Naive thymus-derived CD4-positive, alpha-beta T cell (primary cell): ENCODE measurements at regions not wholly inside any gene's neighbourhood (a gene's known extent, or its start where the extent isn't known, plus 50 kb on each side); places are given as distances from the start of the nearest gene placed in this dataset.

Experiments used
- ATAC-seq: fragments of 150-1000 bp; cut with Tn5 transposase; 2 replicates; pipeline ENCODE4 v1.10.0; 2021; ENCODE audit warnings: mild to moderate bottlenecking, moderate library complexity
- CTCF ChIA-PET: fragments of 350-600 bp; sonication (Branson Sonifier 250); formaldehyde crosslinking; loops from one replicate; lab custom pipeline; 2021; ENCODE audit warnings: antibody characterized with exemption; lab: Charles Lee
- POLR2A ChIA-PET: fragments of 350-600 bp; sonication (Branson Sonifier 250); formaldehyde crosslinking; loops from one replicate; lab custom pipeline; 2021; ENCODE audit warnings: antibody characterized with exemption, inconsistent platforms; lab: Charles Lee
- DNase-seq, 9 donors: peaks; one replicate each; pipeline versions ENCODE4 v3.0.0 to v3.0.0-alpha.2; 2020 to 2022; ENCODE audit warnings: mixed read lengths in 1 of 9
- H3K27ac ChIP-seq: one replicate; pipeline ENCODE4 v1.7.0; 2013; ENCODE audit warnings: mild to moderate bottlenecking, low read depth, low read length, moderate library complexity
- H3K27me3 ChIP-seq, 2 donors: one replicate each; pipeline ENCODE4 v1.7.0; 2013; ENCODE audit warnings: low read length in 2 of 2, mild to moderate bottlenecking in 2 of 2, moderate library complexity in 2 of 2; ENCODE audit not compliant: control insufficient read depth in 2 of 2, insufficient read depth in 2 of 2
- H3K36me3 ChIP-seq, 3 experiments: 1 replicate in 2 of 3; 2 replicates in 1 of 3; pipeline ENCODE4 v1.7.0; 2013; ENCODE audit warnings: low read length in 3 of 3, mild to moderate bottlenecking in 3 of 3, moderate library complexity in 1 of 3; ENCODE audit not compliant: insufficient read depth in 3 of 3, control insufficient read depth in 2 of 3
- H3K4me1 ChIP-seq, 2 donors: one replicate each; pipeline ENCODE4 v1.7.0; 2013; ENCODE audit warnings: low read length in 2 of 2, mild to moderate bottlenecking in 2 of 2, moderate library complexity in 1 of 2; ENCODE audit not compliant: control insufficient read depth in 2 of 2, insufficient read depth in 2 of 2
- H3K4me3 ChIP-seq: 2 replicates; pipeline ENCODE4 v1.7.0; 2013; ENCODE audit warnings: mild to moderate bottlenecking, low read length
- H3K9me3 ChIP-seq, 3 experiments: 1 replicate in 2 of 3; 2 replicates in 1 of 3; pipeline ENCODE4 v1.7.0; 2013; ENCODE audit warnings: low read length in 3 of 3; ENCODE audit not compliant: control insufficient read depth in 2 of 3
- H3K27ac Mint-ChIP-seq, 9 donors: one replicate each; pipeline ENCODE4 v1.8.0; 2020 to 2022; ENCODE audit warnings: mixed read lengths in 9 of 9, mild to moderate bottlenecking in 8 of 9, moderate library complexity in 5 of 9, inconsistent platforms in 2 of 9
- H3K27me3 Mint-ChIP-seq, 5 donors: one replicate each; pipeline ENCODE4 v1.8.0; 2021 to 2022; ENCODE audit warnings: mixed read lengths in 5 of 5, mild to moderate bottlenecking in 1 of 5
- H3K36me3 Mint-ChIP-seq, 5 donors: one replicate each; pipeline ENCODE4 v1.8.0; 2020 to 2022; ENCODE audit warnings: mixed read lengths in 5 of 5, mild to moderate bottlenecking in 3 of 5, inconsistent platforms in 1 of 5
- H3K4me1 Mint-ChIP-seq, 7 donors: one replicate each; pipeline ENCODE4 v1.8.0; 2020 to 2022; ENCODE audit warnings: mixed read lengths in 7 of 7, mild to moderate bottlenecking in 3 of 7, inconsistent platforms in 1 of 7
- H3K4me3 Mint-ChIP-seq, 10 donors: one replicate each; pipeline ENCODE4 v1.8.0; 2020 to 2022; ENCODE audit warnings: mild to moderate bottlenecking in 10 of 10, mixed read lengths in 10 of 10, moderate library complexity in 6 of 10, inconsistent platforms in 2 of 10
- H3K9me3 Mint-ChIP-seq, 11 donors: one replicate each; pipeline ENCODE4 v1.8.0; 2020 to 2022; ENCODE audit warnings: mixed read lengths in 11 of 11, mild to moderate bottlenecking in 4 of 11, inconsistent platforms in 1 of 11, moderate library complexity in 1 of 11
- intact Hi-C, 2 donors: fragments of 100-400 bp; cut with micrococcal nuclease; formaldehyde crosslinking; loops; one replicate each; pipeline ENCODE4 v1.15.1; 2023

DNA sequence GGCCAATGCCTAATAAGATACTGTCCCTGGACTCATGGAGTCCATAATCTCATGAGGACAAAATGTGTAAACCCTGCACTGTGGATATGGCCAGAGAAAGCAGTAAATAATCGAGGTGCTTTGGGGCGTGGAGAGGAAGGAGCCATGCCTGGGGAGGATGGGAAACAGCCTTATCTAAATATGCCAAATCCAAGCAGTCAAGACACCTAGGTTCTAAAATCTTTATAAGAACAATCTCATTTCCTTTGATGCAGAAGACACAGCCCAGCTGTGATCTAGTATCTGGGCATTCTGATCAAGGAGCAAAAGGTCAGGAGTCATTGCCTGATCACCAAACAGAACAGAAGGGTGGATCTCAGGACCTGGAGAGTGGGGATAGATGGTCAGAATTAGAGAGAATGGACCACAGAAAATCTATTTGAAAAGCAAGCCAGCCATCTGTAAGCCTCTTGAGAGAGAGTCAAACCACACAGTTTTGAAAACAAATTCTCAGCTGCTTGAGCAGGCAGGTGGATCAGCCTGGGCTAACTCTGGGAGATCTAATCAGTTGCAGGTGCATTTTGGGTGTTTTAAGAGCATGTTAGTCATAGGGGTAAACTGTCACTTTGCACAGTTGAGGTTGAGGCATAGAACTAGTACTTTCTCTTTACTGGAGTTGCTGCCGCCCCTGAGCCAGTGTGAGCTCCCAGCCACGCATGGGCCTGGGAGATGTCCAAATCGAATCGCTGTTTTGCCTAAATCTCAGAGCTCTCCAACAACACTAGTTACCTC lies 130.8 kb upstream of the TNFAIP3 start:
- DNase-seq (peak in 4 of 9 donors; percentile 18 to 27 (median 24)), ATAC-seq (peak; percentile 70)
- no peaks in the 10 kb centered on the region for H3K36me3 ChIP-seq
- H3K27ac Mint-ChIP-seq = peak overlapping the region in 8 of 9 donors; percentile 20 to 91 (median 78)
- peaks cover 0 to 12% (median 2%) of the 10 kb centered on the region in 5 donors for H3K27me3 Mint-ChIP-seq
- no peak overlapping the region for H3K27ac ChIP-seq
- peaks cover 6 to 27% (median 9%) of the 10 kb centered on the region in 7 donors for H3K4me1 Mint-ChIP-seq
- H3K36me3 Mint-ChIP-seq = peaks cover 0 to 3% (median 0%) of the 10 kb centered on the region in 5 donors
- no peak overlapping the region for H3K4me3 ChIP-seq
- POLR2A ChIA-PET = no interaction called here
- peak overlapping the region in 2 of 10 donors; percentile 33 to 46 for H3K4me3 Mint-ChIP-seq
- CTCF ChIA-PET = interaction anchor here (0.6 kb wide), 1 partner anchor 772 kb away, joined by 3 read pairs; no protein-coding TSS in a partner anchor
- no peaks in the 10 kb centered on the region for H3K9me3 ChIP-seq
- intact Hi-C loops = loop anchor here in 1 of 2 donors (2.0 kb wide), 2 partner anchors 19 to 33 kb away; no protein-coding TSS in a partner anchor
- peaks cover 3 to 7% of the 10 kb centered on the region in 2 donors for H3K4me1 ChIP-seq
- no peaks in the 10 kb centered on the region for H3K27me3 ChIP-seq
- H3K9me3 Mint-ChIP-seq = no peaks in the 10 kb centered on the region

GRCh38 chr6:137736911-137737310 lies 130.1 kb upstream of the TNFAIP3 start:
- intact Hi-C loops = loop anchor here in 1 of 2 donors (2.0 kb wide), 2 partner anchors 20 to 32 kb away; no protein-coding TSS in a partner anchor
- POLR2A ChIA-PET = no interaction called here
- no peak overlapping the region for H3K27ac ChIP-seq
- H3K36me3 ChIP-seq = no peaks in the 10 kb centered on the region
- H3K27me3 ChIP-seq = no peaks in the 10 kb centered on the region
- peaks cover 0 to 3% (median 0%) of the 10 kb centered on the region in 5 donors for H3K36me3 Mint-ChIP-seq
- CTCF ChIA-PET = no interaction called here
- no peak for ATAC-seq
- DNase-seq = no peak
- H3K9me3 Mint-ChIP-seq = no peaks in the 10 kb centered on the region
- H3K4me1 Mint-ChIP-seq = peaks cover 6 to 27% (median 9%) of the 10 kb centered on the region in 7 donors
- peaks cover 3 to 7% of the 10 kb centered on the region in 2 donors for H3K4me1 ChIP-seq
- H3K9me3 ChIP-seq = no peaks in the 10 kb centered on the region
- peaks cover 0 to 12% (median 2%) of the 10 kb centered on the region in 5 donors for H3K27me3 Mint-ChIP-seq
- peak overlapping the region in 3 of 9 donors; percentile 66 to 79 (median 77) for H3K27ac Mint-ChIP-seq
- H3K4me3 Mint-ChIP-seq = peak overlapping the region in 1 of 10 donors; percentile 33
- H3K4me3 ChIP-seq = no peak overlapping the region

DNA sequence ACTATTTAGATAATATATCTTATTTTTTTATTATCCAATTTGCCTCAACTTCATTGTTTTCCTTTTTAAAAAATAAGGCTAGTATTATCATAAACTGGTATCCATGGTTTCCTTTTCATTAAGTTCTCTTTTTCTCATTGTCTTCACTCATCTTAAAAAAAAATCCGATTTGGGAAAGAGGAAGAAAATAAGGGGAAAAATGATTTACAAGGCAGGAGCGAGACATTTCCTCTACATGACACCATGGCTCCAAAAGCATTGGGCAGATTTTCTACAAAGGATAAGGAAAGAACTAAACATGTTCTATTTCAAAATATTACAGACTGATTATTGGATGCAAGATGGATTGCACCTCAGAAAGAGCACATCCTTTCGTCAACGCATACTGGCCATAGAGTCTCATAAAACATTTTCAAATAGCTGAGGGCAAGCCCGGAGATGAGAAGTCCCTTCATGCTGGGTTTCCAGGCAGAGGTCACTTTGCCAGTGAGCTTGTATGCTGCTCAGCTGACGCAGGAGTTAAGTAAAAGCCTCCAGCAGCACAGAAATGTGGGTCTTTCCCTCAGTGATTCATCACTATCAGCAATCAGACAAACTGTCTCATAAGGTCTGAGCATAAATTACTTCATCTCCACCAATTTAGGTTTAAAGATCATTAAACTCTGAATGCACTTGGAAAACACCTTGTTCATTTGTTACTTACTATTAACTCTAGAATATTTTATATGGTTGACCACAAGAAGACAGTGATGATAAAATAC lies 129.0 kb upstream of the TNFAIP3 start:
- intact Hi-C loops = loop anchor here in 1 of 2 donors (2.0 kb wide), 2 partner anchors 21 to 31 kb away; no protein-coding TSS in a partner anchor
- Mint-ChIP-seq H3K9me3 (peaks cover 0 to under 1% (median 0%) of the 10 kb centered on the region in 11 donors), H3K27ac (peak overlapping the region in 3 of 9 donors; percentile 6 to 29 (median 7)), H3K27me3 (peaks cover 0 to 8% (median 0%) of the 10 kb centered on the region in 5 donors), H3K4me3 (no peak overlapping the region), H3K4me1 (peaks cover 6 to 27% (median 9%) of the 10 kb centered on the region in 7 donors), H3K36me3 (peaks cover 0 to 2% (median 0%) of the 10 kb centered on the region in 5 donors)
- H3K27me3 ChIP-seq = no peaks in the 10 kb centered on the region
- H3K27ac ChIP-seq = no peak overlapping the region
- no peak for ATAC-seq
- no peaks in the 10 kb centered on the region for H3K36me3 ChIP-seq
- ChIA-PET POLR2A (no interaction called here), CTCF (no interaction called here)
- no peak for DNase-seq
- peaks cover 3 to 7% of the 10 kb centered on the region in 2 donors for H3K4me1 ChIP-seq
- H3K9me3 ChIP-seq = no peaks in the 10 kb centered on the region
- no peak overlapping the region for H3K4me3 ChIP-seq

- Histone ChIP-seq H3K4me3 (no peak overlapping the region), H3K9me3 (no peaks in the 10 kb centered on the region), H3K27ac (no peak overlapping the region), H3K4me1 (peaks cover 3 to 7% of the 10 kb centered on the region in 2 donors), H3K36me3 (no peaks in the 10 kb centered on the region), H3K27me3 (no peaks in the 10 kb centered on the region)
- Mint-ChIP-seq H3K27ac (no peak overlapping the region), H3K9me3 (peaks cover 0 to 1% (median 0%) of the 10 kb centered on the region in 11 donors), H3K4me3 (no peak overlapping the region), H3K27me3 (peaks cover 0 to 5% (median 0%) of the 10 kb centered on the region in 5 donors), H3K4me1 (peaks cover 6 to 27% (median 11%) of the 10 kb centered on the region in 7 donors), H3K36me3 (peaks cover 0 to 2% (median 0%) of the 10 kb centered on the region in 5 donors)
- DNase-seq = no peak
- ChIA-PET POLR2A (no interaction called here), CTCF (interaction anchor here (0.6 kb wide), 1 partner anchor 11 kb away, joined by 3 read pairs; no protein-coding TSS in a partner anchor)
- ATAC-seq = no peak
- intact Hi-C loops = no loop called here
Measured at GRCh38 chr6:137738931-137739504, 128.0 kb upstream of the TNFAIP3 start.

DNA sequence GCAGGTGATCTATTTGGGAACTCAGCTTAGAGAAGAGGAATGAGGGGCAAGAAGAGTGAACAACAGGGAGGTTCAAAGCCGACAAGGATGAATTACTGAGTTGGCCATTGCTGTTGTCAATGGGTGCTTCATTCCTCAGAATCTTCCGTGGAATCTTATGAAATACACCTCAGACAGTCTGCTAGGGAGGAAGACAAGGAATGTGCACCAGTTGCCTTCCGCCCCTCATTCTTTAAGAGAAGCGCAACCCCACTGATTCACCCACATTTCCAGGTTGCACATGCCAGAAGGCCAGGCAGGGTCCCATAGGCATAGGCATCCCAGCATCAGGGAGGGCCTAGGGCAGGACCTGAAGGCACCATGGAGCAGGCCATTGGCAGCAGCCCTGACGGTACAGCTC lies 127.5 kb upstream of the TNFAIP3 start:
- peaks cover 0 to 1% (median 0%) of the 10 kb centered on the region in 11 donors for H3K9me3 Mint-ChIP-seq
- ChIA-PET CTCF (interaction anchor here (0.6 kb wide), 1 partner anchor 10 kb away, joined by 3 read pairs; no protein-coding TSS in a partner anchor), POLR2A (no interaction called here)
- H3K4me1 Mint-ChIP-seq = peaks cover 6 to 27% (median 11%) of the 10 kb centered on the region in 7 donors
- H3K27me3 ChIP-seq = no peaks in the 10 kb centered on the region
- intact Hi-C loops = no loop called here
- H3K36me3 Mint-ChIP-seq = peaks cover 0 to 2% (median 0%) of the 10 kb centered on the region in 5 donors
- peaks cover 3 to 7% of the 10 kb centered on the region in 2 donors for H3K4me1 ChIP-seq
- H3K4me3 Mint-ChIP-seq = no peak overlapping the region
- H3K27ac Mint-ChIP-seq = no peak overlapping the region
- no peak for DNase-seq
- peaks cover 0 to 5% (median 0%) of the 10 kb centered on the region in 5 donors for H3K27me3 Mint-ChIP-seq
- no peak overlapping the region for H3K27ac ChIP-seq
- no peak overlapping the region for H3K4me3 ChIP-seq
- no peaks in the 10 kb centered on the region for H3K9me3 ChIP-seq
- H3K36me3 ChIP-seq = no peaks in the 10 kb centered on the region
- no peak for ATAC-seq
